ENCODE measurements at regions not wholly inside any gene's neighbourhood (a gene's known extent, or its start where the extent isn't known, plus 50 kb on each side); places are given as distances from the start of the nearest gene placed in this dataset.
"Not testable (repeated sequence)": the region's sequence is repeated elsewhere in the genome, so short reads cannot be mapped to it uniquely, and the experiment has no call there.

GRCh38 chr10:56298941-56299340 is 62.1 kb downstream of the ZWINT start:
- DNase-seq (ENCODE audit: low spot score) = no peak

GRCh38 chr10:56296618-56297017 is 64.4 kb downstream of the ZWINT start:
- DNase-seq (ENCODE audit: low spot score) = no peak

- no peak for DNase-seq (ENCODE audit: low spot score)
Observed at GRCh38 chr10:56288403-56288802, 72.7 kb downstream of the ZWINT start.

GRCh38 chr10:56286096-56286495 is 75.0 kb downstream of the ZWINT start:
- DNase-seq (ENCODE audit: low spot score) = no peak

- DNase-seq (ENCODE audit: low spot score) = no peak
Observed at GRCh38 chr10:56279270-56279669, 81.8 kb downstream of the ZWINT start.

- no peak for DNase-seq (ENCODE audit: low spot score)
Observed at GRCh38 chr10:56269181-56269580, 91.9 kb downstream of the ZWINT start.

GRCh38 chr10:56266120-56266519 is 94.9 kb downstream of the ZWINT start:
- no peak for DNase-seq (ENCODE audit: low spot score)

- DNase-seq (ENCODE audit: low spot score) = no peak
Observed at GRCh38 chr10:56258991-56259390, 102.1 kb downstream of the ZWINT start.

- no peak for DNase-seq (ENCODE audit: low spot score)
Observed at GRCh38 chr10:56258378-56258777, 102.7 kb downstream of the ZWINT start.

- no peak for DNase-seq (ENCODE audit: low spot score)
Observed at GRCh38 chr10:56255298-56255697, 105.8 kb downstream of the ZWINT start.

GRCh38 chr10:56240471-56240870 is 120.6 kb downstream of the ZWINT start:
- no peak for DNase-seq (ENCODE audit: low spot score)

- no peak for DNase-seq (ENCODE audit: low spot score)
Observed at GRCh38 chr10:56231436-56231835, 129.6 kb downstream of the ZWINT start.

GRCh38 chr10:56222237-56222636 is 138.8 kb downstream of the ZWINT start:
- no peak for DNase-seq (ENCODE audit: low spot score)

GRCh38 chr10:56212951-56213350 is 148.1 kb downstream of the ZWINT start:
- no peak for DNase-seq (ENCODE audit: low spot score)

GRCh38 chr10:56181607-56182006 is 179.5 kb downstream of the ZWINT start:
- DNase-seq (ENCODE audit: low spot score) = no peak

- DNase-seq (ENCODE audit: low spot score) = no peak
Observed at GRCh38 chr10:56178210-56178609, 182.8 kb downstream of the ZWINT start.

- DNase-seq (ENCODE audit: low spot score) = not testable (repeated sequence)
Observed at GRCh38 chr10:56155091-56155513, 206.0 kb downstream of the ZWINT start.

- DNase-seq (ENCODE audit: low spot score) = no peak
Observed at GRCh38 chr10:56146806-56147205, 214.3 kb downstream of the ZWINT start.

GRCh38 chr10:56142092-56142728 is 218.8 kb downstream of the ZWINT start:
- no peak for DNase-seq (ENCODE audit: low spot score)

GRCh38 chr10:56139405-56139804 is 221.7 kb downstream of the ZWINT start:
- DNase-seq (ENCODE audit: low spot score) = no peak

- no peak for DNase-seq (ENCODE audit: low spot score)
Observed at GRCh38 chr10:56135828-56136227, 225.2 kb downstream of the ZWINT start.

GRCh38 chr10:56123247-56123646 is 237.8 kb downstream of the ZWINT start:
- no peak for DNase-seq (ENCODE audit: low spot score)

- DNase-seq (ENCODE audit: low spot score) = no peak
Observed at GRCh38 chr10:56116684-56117083, 244.4 kb downstream of the ZWINT start.

GRCh38 chr10:56109454-56109853 is 251.6 kb downstream of the ZWINT start:
- no peak for DNase-seq (ENCODE audit: low spot score)

GRCh38 chr10:56104923-56105322 is 256.1 kb downstream of the ZWINT start:
- no peak for DNase-seq (ENCODE audit: low spot score)

All from kidney capillary endothelial cell (primary cell).